HG03066 (cell line): ENCODE measurements at regions not wholly inside any gene's neighbourhood (a gene's known extent, or its start where the extent isn't known, plus 50 kb on each side); places are given as distances from the start of the nearest gene placed in this dataset.
A peak's percentile ranks its signal among the peaks of the same experiment; 100 is the strongest.
"Not testable (repeated sequence)": the region's sequence is repeated elsewhere in the genome, so short reads cannot be mapped to it uniquely, and the experiment has no call there.

Experiments
- ATAC-seq: cut with Tn5 transposase; IDR thresholded peaks from one replicate; pipeline ENCODE4 v1.9.1; 2021; ENCODE audit warnings: low read depth; ENCODE audit not compliant: unreplicated experiment

GRCh38 chr2:160550048-160550447, 56.4 kb upstream of the RBMS1 start:
- no peak for ATAC-seq

GRCh38 chr2:160551259-160551658, 57.7 kb upstream of the RBMS1 start:
- ATAC-seq: no peak

GRCh38 chr2:160555420-160556071, 61.9 kb upstream of the RBMS1 start:
- ATAC-seq: no peak

GRCh38 chr2:160557903-160558302, 64.3 kb upstream of the RBMS1 start:
- no peak for ATAC-seq

GRCh38 chr2:160558531-160558930, 64.9 kb upstream of the RBMS1 start:
- no peak for ATAC-seq

GRCh38 chr2:160561551-160562295, 68.1 kb upstream of the RBMS1 start:
- ATAC-seq: no peak

- ATAC-seq: no peak
Observed at GRCh38 chr2:160562730-160563129, 69.1 kb upstream of the RBMS1 start.

GRCh38 chr2:160564591-160564990, 71.0 kb upstream of the RBMS1 start:
- ATAC-seq: no peak

- ATAC-seq: no peak
Observed at GRCh38 chr2:160565099-160565845, 71.7 kb upstream of the RBMS1 start.

- ATAC-seq: no peak
Observed at GRCh38 chr2:160566717-160567116, 73.1 kb upstream of the RBMS1 start.

GRCh38 chr2:160568856-160569255, 75.2 kb upstream of the RBMS1 start:
- no peak for ATAC-seq

- ATAC-seq: no peak
Observed at GRCh38 chr2:160570376-160570775, 76.8 kb upstream of the RBMS1 start.

- no peak for ATAC-seq
Observed at GRCh38 chr2:160574468-160575140, 81.0 kb upstream of the RBMS1 start.

- peak; percentile 53 for ATAC-seq
Observed at GRCh38 chr2:160575368-160575767, 81.8 kb upstream of the RBMS1 start.

- no peak for ATAC-seq
Observed at GRCh38 chr2:160576054-160576499, 82.5 kb upstream of the RBMS1 start.

GRCh38 chr2:160577081-160577480, 83.5 kb upstream of the RBMS1 start:
- not testable (repeated sequence) for ATAC-seq

GRCh38 chr2:160581035-160581434, 87.4 kb upstream of the RBMS1 start:
- ATAC-seq: no peak

- ATAC-seq: no peak
Observed at GRCh38 chr2:160581448-160581847, 87.8 kb upstream of the RBMS1 start.

- ATAC-seq: no peak
Observed at GRCh38 chr2:160582081-160582480, 88.5 kb upstream of the RBMS1 start.

GRCh38 chr2:160582490-160583145, 89.0 kb upstream of the RBMS1 start:
- no peak for ATAC-seq
